ENCODE measurements at regions not wholly inside any gene's neighbourhood (a gene's known extent, or its start where the extent isn't known, plus 50 kb on each side); places are given as distances from the start of the nearest gene placed in this dataset.
"Not testable (repeated sequence)": the region's sequence is repeated elsewhere in the genome, so short reads cannot be mapped to it uniquely, and the experiment has no call there.

DNA sequence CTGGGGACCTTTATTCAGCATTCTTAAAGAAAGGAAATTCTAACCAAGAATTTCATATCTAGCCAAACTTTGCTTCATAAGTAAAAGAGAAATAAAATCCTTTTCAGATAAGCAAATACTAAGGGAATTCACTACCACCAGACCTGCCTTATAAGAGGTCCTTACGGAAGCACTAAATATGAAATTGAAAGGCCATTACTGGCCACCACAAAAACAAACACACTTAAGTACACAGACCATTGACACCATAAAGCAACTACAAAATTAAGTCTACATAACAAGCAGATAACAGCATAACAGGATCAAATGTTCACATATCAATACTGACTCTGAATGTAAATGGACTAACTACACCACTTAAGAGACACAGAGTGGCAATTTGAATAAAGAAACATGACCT, 361.4 kb upstream of the POU5F2 start:
- DNase-seq (ENCODE audit: low spot score): no peak
- TF ChIP-seq CTCF (IDR thresholded peaks at IDR 0.05; ENCODE audit: extremely low read depth, missing control alignments): no peak

DNA sequence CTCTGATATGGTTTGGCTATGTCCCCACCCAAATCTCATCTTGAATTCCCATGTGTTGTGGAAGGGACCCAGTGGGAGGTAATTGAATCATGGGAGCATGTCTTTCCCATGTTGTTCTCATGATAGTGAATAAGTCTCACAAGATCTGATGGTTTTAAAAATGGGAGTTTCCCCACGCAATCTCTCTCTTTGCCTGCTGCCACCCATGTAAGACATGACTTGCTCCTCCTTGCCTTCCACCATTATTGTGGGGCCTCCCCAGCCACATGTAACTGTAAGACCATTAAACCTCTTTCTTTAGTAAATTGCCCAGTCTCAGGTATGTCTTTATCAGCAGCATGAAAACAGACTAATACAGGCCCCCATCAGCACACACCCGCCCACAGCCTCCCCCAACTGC, 356.0 kb upstream of the POU5F2 start:
- DNase-seq (ENCODE audit: low spot score): not testable (repeated sequence)

GRCh38 chr5:94094793-94095441, 353.5 kb upstream of the POU5F2 start:
- no peak for DNase-seq (ENCODE audit: low spot score)
- no peak for TF ChIP-seq CTCF (IDR thresholded peaks at IDR 0.05; ENCODE audit: extremely low read depth, missing control alignments)

- no peak for TF ChIP-seq CTCF (IDR thresholded peaks at IDR 0.05; ENCODE audit: extremely low read depth, missing control alignments)
- no peak for DNase-seq (ENCODE audit: low spot score)
Observed at GRCh38 chr5:94093300-94093699, 351.9 kb upstream of the POU5F2 start.

- DNase-seq (ENCODE audit: low spot score): not testable (repeated sequence)
Observed at GRCh38 chr5:94086635-94087034, 345.2 kb upstream of the POU5F2 start.

GRCh38 chr5:94086194-94086593, 344.8 kb upstream of the POU5F2 start:
- DNase-seq (ENCODE audit: low spot score): no peak
- TF ChIP-seq CTCF (IDR thresholded peaks at IDR 0.05; ENCODE audit: extremely low read depth, missing control alignments): no peak

DNA sequence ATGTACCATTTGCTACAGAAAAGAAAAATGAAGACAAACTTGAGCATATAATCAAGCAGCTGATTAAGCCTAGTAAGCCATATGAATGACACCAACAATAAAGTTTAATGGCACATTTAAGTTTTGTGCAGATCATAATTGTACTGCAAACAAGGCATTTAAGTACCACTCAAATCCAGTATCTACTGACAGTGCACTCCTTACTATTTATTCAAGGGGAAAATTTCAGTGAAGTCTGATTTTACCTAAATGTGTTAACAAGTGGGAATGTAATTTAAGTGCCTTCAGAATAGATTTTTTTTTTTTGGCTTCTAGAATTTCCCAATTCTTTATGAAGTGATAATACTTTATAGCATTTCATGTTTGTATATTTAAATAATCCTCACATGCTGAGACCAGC, 341.0 kb upstream of the POU5F2 start:
- TF ChIP-seq CTCF (IDR thresholded peaks at IDR 0.05; ENCODE audit: extremely low read depth, missing control alignments): no peak
- no peak for DNase-seq (ENCODE audit: low spot score)

GRCh38 chr5:94081088-94081487, 339.7 kb upstream of the POU5F2 start:
- DNase-seq (ENCODE audit: low spot score): no peak
- no peak for TF ChIP-seq CTCF (IDR thresholded peaks at IDR 0.05; ENCODE audit: extremely low read depth, missing control alignments)
